Ishikawa (cell line): ENCODE measurements at regions not wholly inside any gene's neighbourhood (a gene's known extent, or its start where the extent isn't known, plus 50 kb on each side); places are given as distances from the start of the nearest gene placed in this dataset.

ENCODE experiments used
- TAF1 ChIP-seq: IDR thresholded peaks from 2 replicates; pipeline ENCODE4 v1.6.1; 2012; ENCODE audit warnings: low read depth, mild to moderate bottlenecking
- TF ChIP-seq, protein P1 (sequence below): IDR thresholded peaks from 2 replicates; pipeline ENCODE4 v1.6.1; 2012
- TF ChIP-seq, protein P2 (sequence below): IDR thresholded peaks from 2 replicates; pipeline ENCODE4 v1.6.1; 2012

DNA sequence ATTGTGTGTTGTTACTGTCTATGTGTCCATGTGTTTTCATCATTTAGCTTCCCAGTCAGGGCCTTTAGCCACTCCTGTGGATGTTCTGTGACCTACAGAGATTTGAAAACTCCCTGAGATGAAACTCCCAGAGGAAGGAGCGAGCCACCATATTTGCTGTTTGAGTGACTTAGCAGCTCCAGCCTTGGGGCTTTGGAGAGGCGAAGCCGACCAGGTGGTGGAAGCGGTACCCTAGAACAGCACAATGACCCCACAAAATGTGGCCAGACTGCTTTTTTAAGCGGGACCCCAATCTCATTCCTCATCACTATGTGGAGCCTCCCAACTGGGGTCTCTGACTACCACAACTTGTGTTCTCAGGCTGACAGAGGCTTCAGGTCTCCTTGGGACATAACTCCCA lies 323.9 kb upstream of the KCND2 start:
- TF ChIP-seq TAF1 = no peak
- TF ChIP-seq, protein P1, sequence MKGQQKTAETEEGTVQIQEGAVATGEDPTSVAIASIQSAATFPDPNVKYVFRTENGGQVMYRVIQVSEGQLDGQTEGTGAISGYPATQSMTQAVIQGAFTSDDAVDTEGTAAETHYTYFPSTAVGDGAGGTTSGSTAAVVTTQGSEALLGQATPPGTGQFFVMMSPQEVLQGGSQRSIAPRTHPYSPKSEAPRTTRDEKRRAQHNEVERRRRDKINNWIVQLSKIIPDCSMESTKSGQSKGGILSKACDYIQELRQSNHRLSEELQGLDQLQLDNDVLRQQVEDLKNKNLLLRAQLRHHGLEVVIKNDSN = no peak
- TF ChIP-seq, protein P2, sequence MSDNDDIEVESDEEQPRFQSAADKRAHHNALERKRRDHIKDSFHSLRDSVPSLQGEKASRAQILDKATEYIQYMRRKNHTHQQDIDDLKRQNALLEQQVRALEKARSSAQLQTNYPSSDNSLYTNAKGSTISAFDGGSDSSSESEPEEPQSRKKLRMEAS = no peak
